A673 (cell line): ENCODE measurements at regions not wholly inside any gene's neighbourhood (a gene's known extent, or its start where the extent isn't known, plus 50 kb on each side); places are given as distances from the start of the nearest gene placed in this dataset.

ENCODE experiments used
- BruUV-seq: library from RNA; stranded (reverse); fragments of 400-500 nt; replicated peaks from 2 replicates; lab custom pipeline; 2021; lab: Mats Ljungman, UMichigan
- CTCF ChIA-PET: fragments of 300-600 bp; sonication (Branson Sonifier 250); formaldehyde crosslinking; loops from one replicate; lab custom pipeline; 2022; ENCODE audit warnings: antibody characterized with exemption; lab: Charles Lee
- POLR2A ChIA-PET: fragments of 300-600 bp; sonication (Branson Sonifier 250); formaldehyde crosslinking; loops from one replicate; lab custom pipeline; 2022; ENCODE audit warnings: antibody characterized with exemption; ENCODE audit not compliant: low non-redundant PET; lab: Charles Lee
- DNase-seq: peaks from one replicate; pipeline ENCODE4 v3.0.0-alpha.2; 2015; ENCODE audit warnings: low spot score
- H3K27ac ChIP-seq: fragments of 200-600 bp; sonication (generic); 2 replicates; pipeline ENCODE4 v1.5.1; 2016; ENCODE audit warnings: mixed run types, low read depth, mild to moderate bottlenecking, mixed read lengths, antibody characterized with exemption, low read length; ENCODE audit not compliant: poor library complexity, severe bottlenecking
- H3K27me3 ChIP-seq: fragments of 200-600 bp; sonication (generic); replicated peaks from 2 replicates; pipeline ENCODE4 v1.6.1; 2017; ENCODE audit warnings: mixed run types, low read depth, mild to moderate bottlenecking, mixed read lengths, antibody characterized with exemption, low read length; ENCODE audit not compliant: insufficient read depth, poor library complexity
- H3K36me3 ChIP-seq: fragments of 200-600 bp; sonication (generic); 2 replicates; pipeline ENCODE4 v1.6.1; 2016; ENCODE audit warnings: mixed run types, mild to moderate bottlenecking, mixed read lengths, antibody characterized with exemption, low read length; ENCODE audit not compliant: insufficient read depth, poor library complexity, severe bottlenecking
- H3K4me1 ChIP-seq: fragments of 200-600 bp; sonication (generic); 2 replicates; pipeline ENCODE4 v1.6.1; 2017; ENCODE audit warnings: mixed run types, mild to moderate bottlenecking, mixed read lengths, antibody characterized with exemption, low read length; ENCODE audit not compliant: insufficient read depth, poor library complexity, severe bottlenecking
- H3K4me3 ChIP-seq: fragments of 200-600 bp; sonication (generic); 2 replicates; pipeline ENCODE4 v1.5.1; 2016; ENCODE audit warnings: low read depth, mixed run types, mild to moderate bottlenecking, mixed read lengths, low read length; ENCODE audit not compliant: poor library complexity, severe bottlenecking
- H3K9me3 ChIP-seq: fragments of 200-600 bp; sonication (generic); 2 replicates; pipeline ENCODE4 v1.6.1; 2016; ENCODE audit warnings: mixed run types, low read depth, mild to moderate bottlenecking, mixed read lengths, antibody characterized with exemption, low read length; ENCODE audit not compliant: poor library complexity, severe bottlenecking
- EZH2 ChIP-seq: fragments of 200-600 bp; sonication (generic); IDR thresholded peaks from 2 replicates; pipeline ENCODE4 v1.6.1; 2017; ENCODE audit warnings: borderline replicate concordance, low read depth, mild to moderate bottlenecking, mixed read lengths, antibody characterized with exemption, low read length; ENCODE audit not compliant: poor library complexity, severe bottlenecking
- intact Hi-C: fragments of 100-400 bp; cut with micrococcal nuclease; formaldehyde crosslinking; loops from one replicate; pipeline ENCODE4 v1.10.0; 2022; ENCODE audit not compliant: unreplicated experiment
- TF ChIP-seq, protein P1 (sequence below): fragments of 300-800, 200-600 bp; sonication (generic); conservative IDR thresholded peaks from 2 replicates; pipeline ENCODE4 v1.5.1; 2017; ENCODE audit warnings: low read depth, mild to moderate bottlenecking, antibody characterized with exemption, low read length, moderate library complexity, mixed read lengths

DNA sequence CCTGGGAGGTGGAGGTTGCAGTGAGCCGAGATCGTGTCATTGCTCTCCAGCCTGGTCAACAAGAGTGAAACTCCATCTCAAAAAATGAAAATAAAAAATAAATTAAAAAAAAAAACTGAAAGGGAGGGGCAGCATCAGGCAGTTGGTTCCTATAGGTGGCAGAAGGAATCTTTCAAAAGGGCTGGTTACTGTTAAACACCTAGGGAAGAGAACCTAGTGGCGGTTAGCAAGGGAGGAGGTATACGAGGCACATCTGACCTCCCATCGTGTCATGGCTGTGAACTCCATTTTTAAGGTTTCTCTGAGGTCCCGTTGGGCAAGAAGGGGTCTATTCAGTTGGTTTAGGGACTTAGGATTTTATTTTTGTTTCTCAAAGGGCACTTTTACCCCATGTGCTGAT, 150.1 kb downstream of the SLC7A11 start:
- peaks cover 5% of the 10 kb centered on the region for H3K4me1 ChIP-seq
- intact Hi-C loops: loop anchor here (5.0 kb wide), 1 partner anchor 590 kb away; no protein-coding TSS in a partner anchor
- POLR2A ChIA-PET: no interaction called here
- H3K27me3 ChIP-seq: no peaks in the 10 kb centered on the region
- H3K9me3 ChIP-seq: no peaks in the 10 kb centered on the region
- CTCF ChIA-PET: no interaction called here
- DNase-seq: no peak
- no peaks in the 10 kb centered on the region for H3K36me3 ChIP-seq
- no peak for TF ChIP-seq EZH2
- TF ChIP-seq, protein P1, sequence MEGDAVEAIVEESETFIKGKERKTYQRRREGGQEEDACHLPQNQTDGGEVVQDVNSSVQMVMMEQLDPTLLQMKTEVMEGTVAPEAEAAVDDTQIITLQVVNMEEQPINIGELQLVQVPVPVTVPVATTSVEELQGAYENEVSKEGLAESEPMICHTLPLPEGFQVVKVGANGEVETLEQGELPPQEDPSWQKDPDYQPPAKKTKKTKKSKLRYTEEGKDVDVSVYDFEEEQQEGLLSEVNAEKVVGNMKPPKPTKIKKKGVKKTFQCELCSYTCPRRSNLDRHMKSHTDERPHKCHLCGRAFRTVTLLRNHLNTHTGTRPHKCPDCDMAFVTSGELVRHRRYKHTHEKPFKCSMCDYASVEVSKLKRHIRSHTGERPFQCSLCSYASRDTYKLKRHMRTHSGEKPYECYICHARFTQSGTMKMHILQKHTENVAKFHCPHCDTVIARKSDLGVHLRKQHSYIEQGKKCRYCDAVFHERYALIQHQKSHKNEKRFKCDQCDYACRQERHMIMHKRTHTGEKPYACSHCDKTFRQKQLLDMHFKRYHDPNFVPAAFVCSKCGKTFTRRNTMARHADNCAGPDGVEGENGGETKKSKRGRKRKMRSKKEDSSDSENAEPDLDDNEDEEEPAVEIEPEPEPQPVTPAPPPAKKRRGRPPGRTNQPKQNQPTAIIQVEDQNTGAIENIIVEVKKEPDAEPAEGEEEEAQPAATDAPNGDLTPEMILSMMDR: no peak
- H3K27ac ChIP-seq: no peak overlapping the region
- no peak overlapping the region for H3K4me3 ChIP-seq
- BruUV-seq: no TSS peak

DNA sequence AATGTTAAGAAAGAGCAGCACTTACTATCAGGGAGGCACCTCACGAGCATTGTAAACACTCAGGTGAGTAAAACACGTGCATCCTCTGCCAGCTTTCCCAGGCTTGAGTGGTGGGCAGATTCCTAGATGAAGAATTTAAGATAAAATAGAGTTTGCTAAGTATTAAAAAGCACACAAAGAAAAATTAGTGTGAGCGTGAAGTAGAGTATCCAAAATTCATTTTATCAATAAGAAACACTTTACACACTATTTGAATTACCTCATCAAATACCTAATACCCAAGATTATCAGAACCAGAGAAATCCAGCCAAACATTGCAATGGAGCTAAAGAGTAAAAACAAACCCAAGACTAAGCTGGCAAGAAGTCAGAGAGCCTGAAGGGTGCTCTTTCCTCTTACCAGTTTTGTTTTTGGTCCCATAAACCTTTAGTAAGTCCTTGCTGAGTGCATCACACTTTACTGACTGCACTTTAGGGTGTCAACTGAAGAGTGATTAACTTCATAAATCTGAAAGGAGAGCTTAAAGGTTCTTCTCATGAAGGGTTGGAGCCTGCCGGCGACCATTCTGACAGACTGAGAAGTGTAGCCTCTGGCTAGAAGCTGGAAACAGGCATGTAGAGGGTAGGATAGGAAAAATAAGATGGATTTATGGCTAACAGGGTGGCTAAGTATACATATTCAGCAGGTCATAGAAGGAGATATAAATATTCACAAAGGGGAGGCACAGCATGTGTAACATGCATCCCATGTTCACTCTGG, 151.1 kb downstream of the SLC7A11 start:
- no peak for TF ChIP-seq EZH2
- TF ChIP-seq, protein P1: no peak
- H3K27me3 ChIP-seq: no peaks in the 10 kb centered on the region

DNA sequence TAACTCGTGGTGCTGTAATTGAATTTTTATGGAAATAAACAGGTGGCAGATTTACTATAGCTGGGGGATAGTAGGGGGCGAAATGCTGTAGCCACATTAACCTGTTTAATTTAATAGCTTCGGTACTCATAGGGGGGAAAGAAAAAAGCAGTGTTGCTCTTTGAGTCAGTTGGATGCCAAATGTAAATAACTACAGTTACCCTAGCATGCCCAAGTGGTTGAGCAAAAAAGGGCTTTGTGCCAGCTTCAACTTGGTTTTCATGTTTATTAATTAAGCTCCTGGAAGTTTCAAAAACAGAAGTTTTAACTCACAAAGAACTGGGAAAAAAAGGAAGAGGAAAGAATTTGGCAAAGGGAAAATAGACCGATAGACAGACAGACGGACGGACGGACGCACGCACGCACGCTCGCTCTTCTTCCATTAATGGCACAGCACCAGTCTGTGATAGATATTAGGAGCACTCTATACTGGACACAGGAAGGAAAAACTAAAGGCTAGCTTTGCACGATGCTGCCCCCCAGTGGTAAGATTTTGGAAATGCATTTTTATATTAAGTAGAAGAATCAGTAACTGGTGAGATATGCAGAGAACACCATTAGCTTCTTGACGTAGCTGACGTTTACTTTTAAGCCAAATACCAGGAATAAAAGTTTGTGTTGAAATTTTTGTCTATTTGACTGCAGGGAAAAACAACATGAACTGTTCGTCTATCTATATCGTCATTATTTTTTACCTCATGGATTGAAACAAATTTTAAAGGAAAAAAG, 151.8 kb downstream of the SLC7A11 start:
- DNase-seq: peak; percentile 88
- CTCF ChIA-PET: interaction anchor here (0.7 to 1.9 kb wide), 8 partner anchors 9 to 966 kb away, joined by 3 to 15 read pairs (median 4); no protein-coding TSS in a partner anchor
- Histone ChIP-seq H3K27me3 (no peaks in the 10 kb centered on the region), H3K36me3 (no peaks in the 10 kb centered on the region), H3K27ac (no peak overlapping the region), H3K4me3 (peak overlapping the region; percentile 38), H3K4me1 (peaks cover 5% of the 10 kb centered on the region), H3K9me3 (no peaks in the 10 kb centered on the region)
- BruUV-seq: no TSS peak
- no peak for TF ChIP-seq EZH2
- TF ChIP-seq, protein P1: peak; percentile 80
- intact Hi-C loops: loop anchor here (1.0 to 5.0 kb wide), 3 partner anchors 55 to 592 kb away; no protein-coding TSS in a partner anchor
- POLR2A ChIA-PET: interaction anchor here (0.7 kb wide), 1 partner anchor 152 kb away, joined by 4 read pairs; the partner anchor contains the start of gene SLC7A11

More for the DNA sequence above, 151.1 kb downstream of the SLC7A11 start:
- DNase-seq: no peak
- Histone ChIP-seq H3K27ac (no peak overlapping the region), H3K9me3 (no peaks in the 10 kb centered on the region), H3K36me3 (no peaks in the 10 kb centered on the region), H3K4me3 (peak overlapping the region; percentile 38), H3K4me1 (peaks cover 5% of the 10 kb centered on the region)
- intact Hi-C loops: loop anchor here (1.0 to 5.0 kb wide), 3 partner anchors 56 to 591 kb away; no protein-coding TSS in a partner anchor
- no TSS peak for BruUV-seq
- CTCF ChIA-PET: interaction anchor here (1.1 to 1.9 kb wide), 6 partner anchors 8 to 780 kb away, joined by 3 to 15 read pairs (median 5); no protein-coding TSS in a partner anchor
- POLR2A ChIA-PET: no interaction called here
